ENCODE measurements at regions not wholly inside any gene's neighbourhood (a gene's known extent, or its start where the extent isn't known, plus 50 kb on each side); places are given as distances from the start of the nearest gene placed in this dataset.
"Not testable (repeated sequence)": the region's sequence is repeated elsewhere in the genome, so short reads cannot be mapped to it uniquely, and the experiment has no call there.

DNA sequence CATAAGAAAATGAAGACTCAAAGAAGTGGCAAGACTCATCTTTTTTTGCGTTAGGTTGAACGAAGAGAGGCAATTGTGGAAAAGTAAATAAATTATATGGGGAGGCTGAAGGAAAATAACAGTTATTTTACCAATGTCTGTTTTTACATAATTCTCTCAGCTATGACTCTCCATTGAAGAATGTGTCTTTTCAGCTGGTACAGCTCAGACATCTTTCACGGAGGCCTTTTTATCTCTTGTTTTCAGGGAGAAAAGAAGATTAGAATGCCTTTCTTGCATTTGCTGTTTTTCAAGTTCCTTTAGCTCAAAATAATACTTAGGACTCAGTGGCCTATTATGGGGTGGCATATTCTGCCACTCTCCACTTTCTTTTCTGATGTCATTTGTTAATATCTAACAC is 153.0 kb downstream of the ADAM29 start:
- ATAC-seq (replicated peaks in 1 of 2) (no peak), DNase-seq (no peak)
- Mint-ChIP-seq H3K9me3 (peaks cover 2 to 13% of the 10 kb centered on the region in 2 donors), H3K27me3 (ENCODE audit: low read depth) (no peaks in the 10 kb centered on the region), H3K4me3 (no peak overlapping the region), H3K27ac (no peak overlapping the region), H3K36me3 (ENCODE audit: insufficient read depth in 2 of 2) (no peaks in the 10 kb centered on the region), H3K4me1 (ENCODE audit: low read depth) (no peaks in the 10 kb centered on the region)

DNA sequence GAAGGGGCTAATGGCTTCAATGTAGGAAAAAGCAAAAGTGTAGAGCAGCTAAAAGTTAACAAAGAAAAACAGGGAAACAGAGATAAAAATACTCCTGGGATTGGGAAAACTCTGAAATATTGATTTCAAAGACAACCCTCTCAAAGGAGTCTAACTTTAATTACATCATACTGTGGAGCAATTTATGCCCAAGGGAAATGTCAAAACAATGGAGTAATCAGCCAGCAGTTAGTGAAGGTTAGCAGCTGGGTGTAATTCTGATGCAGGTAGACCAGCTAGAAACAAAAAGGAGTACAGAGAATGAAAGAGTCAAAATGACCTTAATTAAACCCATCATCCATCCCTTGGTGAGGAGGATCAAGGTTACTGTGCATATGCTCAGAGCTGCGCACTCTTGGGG is 169.0 kb downstream of the ADAM29 start:
- Mint-ChIP-seq H3K4me3 (no peak overlapping the region), H3K36me3 (ENCODE audit: insufficient read depth in 2 of 2) (no peaks in the 10 kb centered on the region), H3K4me1 (ENCODE audit: low read depth) (no peaks in the 10 kb centered on the region), H3K9me3 (peaks cover 0 to 7% of the 10 kb centered on the region in 2 donors), H3K27ac (no peak overlapping the region), H3K27me3 (ENCODE audit: low read depth) (no peaks in the 10 kb centered on the region)
- ATAC-seq (replicated peaks in 1 of 2), result no peak
- DNase-seq, result no peak

GRCh38 chr4:175090116-175090515 is 172.0 kb downstream of the ADAM29 start:
- Mint-ChIP-seq H3K4me3 (no peak overlapping the region), H3K9me3 (peaks cover 0 to 13% of the 10 kb centered on the region in 2 donors), H3K27me3 (ENCODE audit: low read depth) (no peaks in the 10 kb centered on the region), H3K4me1 (ENCODE audit: low read depth) (no peaks in the 10 kb centered on the region), H3K36me3 (ENCODE audit: insufficient read depth in 2 of 2) (no peaks in the 10 kb centered on the region), H3K27ac (no peak overlapping the region)
- no peak for ATAC-seq (replicated peaks in 1 of 2)
- no peak for DNase-seq

DNA sequence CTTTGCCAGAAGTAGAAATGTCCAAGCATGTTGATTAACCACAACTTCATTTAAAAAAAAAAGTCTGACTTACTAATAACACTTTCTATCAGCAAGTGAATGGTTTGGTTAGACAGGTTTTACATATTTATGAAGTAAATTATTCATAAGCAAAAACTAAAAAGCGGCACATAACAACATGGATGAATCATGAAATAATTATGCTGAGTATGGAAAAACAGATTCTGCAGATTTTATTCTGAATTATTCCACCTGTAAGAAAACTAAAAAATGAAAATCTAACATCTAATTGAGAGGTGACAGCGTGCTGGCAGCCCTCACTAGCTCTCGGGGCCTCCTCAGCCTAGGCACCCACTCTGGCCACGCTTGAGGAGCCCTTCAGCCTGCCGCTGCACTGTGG is 173.5 kb downstream of the ADAM29 start:
- H3K27me3 Mint-ChIP-seq (ENCODE audit: low read depth), result no peaks in the 10 kb centered on the region
- DNase-seq (no peak), ATAC-seq (replicated peaks in 1 of 2) (no peak)
- H3K9me3 Mint-ChIP-seq, result peaks cover 3 to 14% of the 10 kb centered on the region in 2 donors
- no peak overlapping the region for H3K4me3 Mint-ChIP-seq
- H3K4me1 Mint-ChIP-seq (ENCODE audit: low read depth), result no peaks in the 10 kb centered on the region
- H3K27ac Mint-ChIP-seq, result no peak overlapping the region
- H3K36me3 Mint-ChIP-seq (ENCODE audit: insufficient read depth in 2 of 2), result no peaks in the 10 kb centered on the region

DNA sequence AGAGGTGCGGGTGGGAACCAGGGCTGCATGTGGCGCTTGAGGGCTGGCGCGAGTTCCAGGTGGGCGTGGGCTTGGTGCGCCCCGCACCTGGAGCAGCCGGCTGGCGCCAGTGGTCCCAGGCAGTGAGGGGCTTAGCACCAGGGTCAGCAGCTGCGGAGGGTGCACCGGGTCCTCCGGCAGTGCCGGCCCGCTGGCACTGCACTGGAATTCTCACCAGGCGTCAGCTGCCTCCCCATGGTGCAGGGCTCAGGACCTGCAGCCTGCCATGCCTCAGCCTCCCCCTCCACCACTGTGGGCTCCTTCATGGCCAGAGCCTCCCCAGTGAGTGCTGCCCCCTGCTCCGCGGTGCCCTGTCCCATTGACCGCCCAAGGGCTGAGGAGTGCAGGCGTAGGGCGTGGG is 174.0 kb downstream of the ADAM29 start:
- H3K27ac Mint-ChIP-seq, result no peak overlapping the region
- DNase-seq (no peak), ATAC-seq (replicated peaks in 1 of 2) (no peak)
- H3K4me3 Mint-ChIP-seq, result no peak overlapping the region
- H3K4me1 Mint-ChIP-seq (ENCODE audit: low read depth), result no peaks in the 10 kb centered on the region
- H3K9me3 Mint-ChIP-seq, result peaks cover 4 to 10% of the 10 kb centered on the region in 2 donors
- no peaks in the 10 kb centered on the region for H3K27me3 Mint-ChIP-seq (ENCODE audit: low read depth)
- no peaks in the 10 kb centered on the region for H3K36me3 Mint-ChIP-seq (ENCODE audit: insufficient read depth in 2 of 2)

DNA sequence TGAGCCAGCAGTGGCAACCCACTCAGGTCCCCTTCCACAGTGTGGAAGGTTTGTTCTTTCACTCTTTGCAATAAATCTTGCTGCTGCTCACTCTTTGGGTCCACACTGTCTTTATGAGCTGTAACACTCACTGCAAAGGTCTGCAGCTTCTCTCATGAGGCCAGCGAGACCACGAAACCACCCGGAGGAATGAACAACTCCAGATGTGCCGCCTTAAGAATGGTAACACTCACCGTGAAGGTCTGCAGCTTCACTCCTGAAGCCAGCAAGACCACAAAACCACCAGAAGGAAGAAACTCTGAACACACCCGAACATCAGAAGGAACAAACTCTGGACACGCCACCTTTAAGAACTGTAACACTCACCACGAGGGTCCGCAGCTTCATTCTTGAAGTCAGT is 174.9 kb downstream of the ADAM29 start:
- DNase-seq; ATAC-seq (replicated peaks in 1 of 2); H3K36me3 Mint-ChIP-seq (ENCODE audit: insufficient read depth in 2 of 2); H3K27ac Mint-ChIP-seq; H3K4me1 Mint-ChIP-seq (ENCODE audit: low read depth); H3K9me3 Mint-ChIP-seq; H3K27me3 Mint-ChIP-seq (ENCODE audit: low read depth); H3K4me3 Mint-ChIP-seq: not testable (repeated sequence)

DNA sequence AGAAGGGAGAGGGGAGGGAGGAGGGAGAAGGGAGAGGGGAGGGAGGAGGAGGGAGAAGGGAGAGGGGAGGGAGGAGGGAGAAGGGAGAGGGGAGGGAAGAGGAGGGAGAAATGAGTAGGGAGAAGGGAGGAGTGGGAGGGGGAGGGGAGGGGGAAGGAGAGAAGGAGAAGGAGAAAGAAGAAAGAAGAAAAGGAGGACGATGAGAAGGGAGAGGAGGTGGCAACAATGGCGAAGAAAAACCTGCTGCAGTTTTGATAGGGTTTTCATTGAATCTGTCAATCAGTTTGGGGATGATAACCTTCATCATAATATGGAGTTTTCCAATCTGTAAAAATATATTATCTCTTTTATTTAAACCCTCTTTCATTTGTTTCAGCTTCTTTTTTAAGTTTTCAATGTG is 185.2 kb downstream of the ADAM29 start:
- H3K4me3 Mint-ChIP-seq, result no peak overlapping the region
- H3K4me1 Mint-ChIP-seq (ENCODE audit: low read depth), result no peaks in the 10 kb centered on the region
- H3K36me3 Mint-ChIP-seq (ENCODE audit: insufficient read depth in 2 of 2), result no peaks in the 10 kb centered on the region
- no peak for DNase-seq
- H3K27me3 Mint-ChIP-seq (ENCODE audit: low read depth), result no peaks in the 10 kb centered on the region
- H3K9me3 Mint-ChIP-seq, result peaks cover 4 to 13% of the 10 kb centered on the region in 2 donors
- no peak for ATAC-seq (replicated peaks in 1 of 2)
- H3K27ac Mint-ChIP-seq, result no peak overlapping the region

- Mint-ChIP-seq H3K27ac (no peak overlapping the region), H3K4me1 (ENCODE audit: low read depth) (no peaks in the 10 kb centered on the region), H3K36me3 (ENCODE audit: insufficient read depth in 2 of 2) (peaks cover 0 to 2% of the 10 kb centered on the region in 2 donors), H3K4me3 (no peak overlapping the region), H3K27me3 (ENCODE audit: low read depth) (no peaks in the 10 kb centered on the region), H3K9me3 (peaks cover 13 to 15% of the 10 kb centered on the region in 2 donors)
- ATAC-seq (replicated peaks in 1 of 2) (no peak), DNase-seq (no peak)
Measured at GRCh38 chr4:175106301-175106700, 188.1 kb downstream of the ADAM29 start.

DNA sequence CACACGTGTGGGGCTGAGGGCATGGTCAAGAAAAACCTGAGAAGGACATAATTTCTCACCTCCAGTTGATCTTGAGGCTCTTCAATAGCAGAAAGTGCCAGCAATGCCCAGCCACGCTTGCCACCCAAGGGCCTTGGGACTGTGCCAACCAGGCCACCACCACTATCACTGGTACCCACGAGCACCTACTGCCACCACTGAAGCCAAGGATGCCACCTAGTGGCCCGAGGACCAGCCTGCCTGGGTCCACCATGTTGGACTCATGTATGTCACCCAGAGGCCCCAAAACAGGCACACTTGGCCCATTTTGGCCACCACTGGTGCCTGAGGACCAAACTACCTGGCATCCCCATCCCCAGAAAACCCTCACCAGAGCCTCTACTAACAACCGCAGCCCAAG is 191.8 kb downstream of the ADAM29 start:
- H3K4me1 Mint-ChIP-seq (ENCODE audit: low read depth), result no peaks in the 10 kb centered on the region
- H3K27ac Mint-ChIP-seq, result no peak overlapping the region
- DNase-seq (no peak), ATAC-seq (replicated peaks in 1 of 2) (no peak)
- no peaks in the 10 kb centered on the region for H3K27me3 Mint-ChIP-seq (ENCODE audit: low read depth)
- peaks cover 15 to 22% of the 10 kb centered on the region in 2 donors for H3K9me3 Mint-ChIP-seq
- peaks cover 0 to 2% of the 10 kb centered on the region in 2 donors for H3K36me3 Mint-ChIP-seq (ENCODE audit: insufficient read depth in 2 of 2)
- H3K4me3 Mint-ChIP-seq, result no peak overlapping the region

GRCh38 chr4:175125410-175126068 is 207.4 kb downstream of the ADAM29 start:
- H3K4me3 Mint-ChIP-seq, result no peak overlapping the region
- peaks cover 11 to 14% of the 10 kb centered on the region in 2 donors for H3K9me3 Mint-ChIP-seq
- DNase-seq (no peak), ATAC-seq (replicated peaks in 1 of 2) (no peak)
- no peaks in the 10 kb centered on the region for H3K27me3 Mint-ChIP-seq (ENCODE audit: low read depth)
- no peak overlapping the region for H3K27ac Mint-ChIP-seq
- peaks cover 2% of the 10 kb centered on the region in 2 donors for H3K36me3 Mint-ChIP-seq (ENCODE audit: insufficient read depth in 2 of 2)
- H3K4me1 Mint-ChIP-seq (ENCODE audit: low read depth), result no peaks in the 10 kb centered on the region

DNA sequence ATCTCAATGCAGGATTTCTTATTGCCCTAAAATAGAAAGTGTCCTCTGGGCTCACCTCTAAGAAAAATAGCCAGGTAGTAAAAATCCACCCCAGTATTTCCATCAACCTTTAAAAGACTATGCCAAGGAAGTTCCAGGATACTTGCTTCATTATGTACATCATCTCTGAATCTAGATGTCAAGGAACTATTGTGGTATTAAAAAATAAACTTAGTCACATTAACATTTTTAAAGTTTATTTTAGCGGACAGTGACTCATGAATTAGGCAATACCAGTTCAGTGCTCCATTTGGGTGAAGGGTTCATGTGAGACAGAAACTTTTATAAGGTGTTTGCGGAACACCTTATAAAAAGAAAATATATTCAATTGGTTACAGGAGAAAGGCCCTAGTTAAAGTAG is 209.2 kb downstream of the ADAM29 start:
- H3K27me3 Mint-ChIP-seq (ENCODE audit: low read depth), result no peaks in the 10 kb centered on the region
- no peak for DNase-seq
- ATAC-seq (replicated peaks in 1 of 2), result no peak
- peaks cover 5 to 6% of the 10 kb centered on the region in 2 donors for H3K9me3 Mint-ChIP-seq
- no peak overlapping the region for H3K4me3 Mint-ChIP-seq
- no peaks in the 10 kb centered on the region for H3K4me1 Mint-ChIP-seq (ENCODE audit: low read depth)
- H3K36me3 Mint-ChIP-seq (ENCODE audit: insufficient read depth in 2 of 2), result peaks cover 2% of the 10 kb centered on the region in 2 donors
- no peak overlapping the region for H3K27ac Mint-ChIP-seq

DNA sequence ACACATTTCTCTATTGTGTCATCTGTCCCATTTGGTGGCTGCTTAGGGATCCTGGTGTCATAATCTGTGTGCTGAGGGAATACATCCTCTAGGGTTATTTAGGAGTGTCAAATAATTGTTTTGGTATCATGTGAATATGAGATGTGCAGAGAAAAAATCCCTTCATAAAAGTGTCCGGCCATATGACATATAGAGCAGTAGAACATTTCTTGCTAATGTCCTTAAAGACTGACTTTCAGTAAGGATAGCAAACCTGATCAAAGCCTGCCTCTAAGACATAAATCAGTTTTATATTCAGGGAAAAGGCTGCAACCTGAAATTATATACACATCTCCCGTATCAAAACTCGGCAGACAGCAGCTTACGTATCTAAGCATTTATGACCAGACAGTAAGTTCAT is 211.6 kb downstream of the ADAM29 start:
- H3K27ac Mint-ChIP-seq, result no peak overlapping the region
- H3K9me3 Mint-ChIP-seq, result peaks cover 3 to 4% of the 10 kb centered on the region in 2 donors
- no peaks in the 10 kb centered on the region for H3K27me3 Mint-ChIP-seq (ENCODE audit: low read depth)
- H3K36me3 Mint-ChIP-seq (ENCODE audit: insufficient read depth in 2 of 2), result no peaks in the 10 kb centered on the region
- no peaks in the 10 kb centered on the region for H3K4me1 Mint-ChIP-seq (ENCODE audit: low read depth)
- no peak overlapping the region for H3K4me3 Mint-ChIP-seq
- DNase-seq, result no peak
- ATAC-seq (replicated peaks in 1 of 2), result no peak

GRCh38 chr4:175139205-175139604 is 221.0 kb downstream of the ADAM29 start:
- H3K4me1 Mint-ChIP-seq (ENCODE audit: low read depth), result no peaks in the 10 kb centered on the region
- H3K27ac Mint-ChIP-seq, result no peak overlapping the region
- no peaks in the 10 kb centered on the region for H3K27me3 Mint-ChIP-seq (ENCODE audit: low read depth)
- ATAC-seq (replicated peaks in 1 of 2), result no peak
- no peaks in the 10 kb centered on the region for H3K36me3 Mint-ChIP-seq (ENCODE audit: insufficient read depth in 2 of 2)
- no peak overlapping the region for H3K4me3 Mint-ChIP-seq
- peaks cover 3% of the 10 kb centered on the region in 2 donors for H3K9me3 Mint-ChIP-seq
- DNase-seq, result no peak

DNA sequence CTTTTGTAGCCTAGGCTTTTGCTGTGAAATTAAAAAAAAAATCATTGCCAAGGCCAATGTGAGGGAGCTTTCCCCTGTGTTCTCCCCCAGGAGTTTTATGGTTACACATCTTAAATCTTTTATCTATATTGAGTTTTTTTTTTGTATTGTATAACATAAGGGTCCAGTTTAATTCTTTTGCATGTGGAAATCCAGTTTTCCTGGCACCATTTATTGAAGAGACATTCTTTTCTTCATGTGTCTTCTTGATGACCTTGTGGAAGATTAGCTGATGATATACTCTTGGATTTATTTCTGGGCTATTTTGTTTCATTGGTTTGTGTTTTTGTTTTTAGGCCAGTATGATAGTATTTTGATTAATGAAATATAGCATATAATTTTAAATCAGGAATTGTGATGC is 225.0 kb downstream of the ADAM29 start:
- Mint-ChIP-seq H3K4me1 (ENCODE audit: low read depth) (no peaks in the 10 kb centered on the region), H3K27me3 (ENCODE audit: low read depth) (no peaks in the 10 kb centered on the region), H3K27ac (no peak overlapping the region), H3K36me3 (ENCODE audit: insufficient read depth in 2 of 2) (peaks cover 0 to 1% of the 10 kb centered on the region in 2 donors), H3K4me3 (no peak overlapping the region), H3K9me3 (peaks cover 0 to 1% of the 10 kb centered on the region in 2 donors)
- ATAC-seq (replicated peaks in 1 of 2) (no peak), DNase-seq (no peak)
